ENCODE measurements at regions not wholly inside any gene's neighbourhood (a gene's known extent, or its start where the extent isn't known, plus 50 kb on each side); places are given as distances from the start of the nearest gene placed in this dataset.
A peak's percentile ranks its signal among the peaks of the same experiment; 100 is the strongest.
"Not testable (repeated sequence)": the region's sequence is repeated elsewhere in the genome, so short reads cannot be mapped to it uniquely, and the experiment has no call there.

GRCh38 chr3:109685084-109686079 lies 348.0 kb upstream of the DPPA4 start:
- no peaks in the 10 kb centered on the region for H3K36me3 ChIP-seq (ENCODE audit: control insufficient read depth in 3 of 3, insufficient read depth in 2 of 3, low read depth in 1 of 3, low read length in 3 of 3)
- FAIRE-seq (no peak), DNase-seq (peak in 1 of 2 donors; percentile 44)
- H3K27ac ChIP-seq (ENCODE audit: low read depth in 1 of 3, low read length in 2 of 3) = no peak overlapping the region
- 58 to 76% (median 60%) methylated on average over 5 of the region's 5 CpGs for WGBS, 3 donors
- H3K27me3 ChIP-seq (ENCODE audit: control insufficient read depth in 3 of 3, insufficient read depth in 3 of 3, low read length in 3 of 3) = no peaks in the 10 kb centered on the region
- H3K4me1 ChIP-seq (ENCODE audit: control insufficient read depth in 3 of 3, insufficient read depth in 2 of 3, low read depth in 1 of 3, low read length in 2 of 3) = no peaks in the 10 kb centered on the region
- H3K9me3 ChIP-seq (ENCODE audit: control insufficient read depth in 2 of 2, insufficient read depth in 1 of 2, low read depth in 1 of 2, low read length in 1 of 2) = peaks cover 0 to 5% of the 10 kb centered on the region in 2 donors
- H3K4me3 ChIP-seq (ENCODE audit: low read depth in 1 of 3, low read length in 3 of 3) = no peak overlapping the region

GRCh38 chr3:109687626-109688025 lies 350.3 kb upstream of the DPPA4 start:
- no peak for DNase-seq
- FAIRE-seq = no peak
- Histone ChIP-seq H3K9me3 (ENCODE audit: control insufficient read depth in 2 of 2, insufficient read depth in 1 of 2, low read depth in 1 of 2, low read length in 1 of 2) (peaks cover 0 to 5% of the 10 kb centered on the region in 2 donors), H3K4me1 (ENCODE audit: control insufficient read depth in 3 of 3, insufficient read depth in 2 of 3, low read depth in 1 of 3, low read length in 2 of 3) (no peaks in the 10 kb centered on the region), H3K27me3 (ENCODE audit: control insufficient read depth in 3 of 3, insufficient read depth in 3 of 3, low read length in 3 of 3) (no peaks in the 10 kb centered on the region), H3K4me3 (ENCODE audit: low read depth in 1 of 3, low read length in 3 of 3) (no peak overlapping the region), H3K36me3 (ENCODE audit: control insufficient read depth in 3 of 3, insufficient read depth in 2 of 3, low read depth in 1 of 3, low read length in 3 of 3) (no peaks in the 10 kb centered on the region), H3K27ac (ENCODE audit: low read depth in 1 of 3, low read length in 2 of 3) (no peak overlapping the region)

GRCh38 chr3:109696932-109697331 lies 359.6 kb upstream of the DPPA4 start:
- FAIRE-seq = no peak
- no peak for DNase-seq
- H3K27ac ChIP-seq (ENCODE audit: low read depth in 1 of 3, low read length in 2 of 3) = no peak overlapping the region
- H3K4me1 ChIP-seq (ENCODE audit: control insufficient read depth in 3 of 3, insufficient read depth in 2 of 3, low read depth in 1 of 3, low read length in 2 of 3) = no peaks in the 10 kb centered on the region
- no peak overlapping the region for H3K4me3 ChIP-seq (ENCODE audit: low read depth in 1 of 3, low read length in 3 of 3)
- H3K9me3 ChIP-seq (ENCODE audit: control insufficient read depth in 2 of 2, insufficient read depth in 1 of 2, low read depth in 1 of 2, low read length in 1 of 2) = peaks cover 0 to 14% of the 10 kb centered on the region in 2 donors
- H3K36me3 ChIP-seq (ENCODE audit: control insufficient read depth in 3 of 3, insufficient read depth in 2 of 3, low read depth in 1 of 3, low read length in 3 of 3) = no peaks in the 10 kb centered on the region
- H3K27me3 ChIP-seq (ENCODE audit: control insufficient read depth in 3 of 3, insufficient read depth in 3 of 3, low read length in 3 of 3) = no peaks in the 10 kb centered on the region

GRCh38 chr3:109702252-109702651 lies 364.9 kb upstream of the DPPA4 start:
- WGBS, 3 donors = 0 to 23% (median 0%) methylated on average over 1 of the region's 1 CpG
- H3K9me3 ChIP-seq (ENCODE audit: control insufficient read depth in 2 of 2, insufficient read depth in 1 of 2, low read depth in 1 of 2, low read length in 1 of 2) = no peaks in the 10 kb centered on the region
- no peaks in the 10 kb centered on the region for H3K36me3 ChIP-seq (ENCODE audit: control insufficient read depth in 3 of 3, insufficient read depth in 2 of 3, low read depth in 1 of 3, low read length in 3 of 3)
- no peak overlapping the region for H3K27ac ChIP-seq (ENCODE audit: low read depth in 1 of 3, low read length in 2 of 3)
- no peaks in the 10 kb centered on the region for H3K4me1 ChIP-seq (ENCODE audit: control insufficient read depth in 3 of 3, insufficient read depth in 2 of 3, low read depth in 1 of 3, low read length in 2 of 3)
- no peak for FAIRE-seq
- DNase-seq = peak in 1 of 2 donors; percentile 13
- H3K4me3 ChIP-seq (ENCODE audit: low read depth in 1 of 3, low read length in 3 of 3) = no peak overlapping the region
- H3K27me3 ChIP-seq (ENCODE audit: control insufficient read depth in 3 of 3, insufficient read depth in 3 of 3, low read length in 3 of 3) = no peaks in the 10 kb centered on the region

- DNase-seq (no peak), FAIRE-seq (no peak)
Observed at GRCh38 chr3:109702976-109703375, 365.6 kb upstream of the DPPA4 start.

GRCh38 chr3:109705133-109705532 lies 367.8 kb upstream of the DPPA4 start:
- not testable (repeated sequence) for H3K4me3 ChIP-seq (ENCODE audit: low read depth in 1 of 3, low read length in 3 of 3); DNase-seq; H3K9me3 ChIP-seq (ENCODE audit: control insufficient read depth in 2 of 2, insufficient read depth in 1 of 2, low read depth in 1 of 2, low read length in 1 of 2); H3K4me1 ChIP-seq (ENCODE audit: control insufficient read depth in 3 of 3, insufficient read depth in 2 of 3, low read depth in 1 of 3, low read length in 2 of 3); H3K27me3 ChIP-seq (ENCODE audit: control insufficient read depth in 3 of 3, insufficient read depth in 3 of 3, low read length in 3 of 3); FAIRE-seq; H3K36me3 ChIP-seq (ENCODE audit: control insufficient read depth in 3 of 3, insufficient read depth in 2 of 3, low read depth in 1 of 3, low read length in 3 of 3); H3K27ac ChIP-seq (ENCODE audit: low read depth in 1 of 3, low read length in 2 of 3)
- 82 to 100% (median 85%) methylated on average over 1 of the region's 1 CpG for WGBS, 3 donors

More at GRCh38 chr3:109702976-109703375, 365.6 kb upstream of the DPPA4 start:
- 50 to 59% (median 57%) methylated on average over 2 of the region's 2 CpGs for WGBS, 3 donors
- Histone ChIP-seq H3K9me3 (ENCODE audit: control insufficient read depth in 2 of 2, insufficient read depth in 1 of 2, low read depth in 1 of 2, low read length in 1 of 2) (no peaks in the 10 kb centered on the region), H3K27me3 (ENCODE audit: control insufficient read depth in 3 of 3, insufficient read depth in 3 of 3, low read length in 3 of 3) (no peaks in the 10 kb centered on the region), H3K36me3 (ENCODE audit: control insufficient read depth in 3 of 3, insufficient read depth in 2 of 3, low read depth in 1 of 3, low read length in 3 of 3) (no peaks in the 10 kb centered on the region), H3K4me1 (ENCODE audit: control insufficient read depth in 3 of 3, insufficient read depth in 2 of 3, low read depth in 1 of 3, low read length in 2 of 3) (no peaks in the 10 kb centered on the region), H3K27ac (ENCODE audit: low read depth in 1 of 3, low read length in 2 of 3) (no peak overlapping the region), H3K4me3 (ENCODE audit: low read depth in 1 of 3, low read length in 3 of 3) (no peak overlapping the region)

- H3K36me3 ChIP-seq (ENCODE audit: control insufficient read depth in 3 of 3, insufficient read depth in 2 of 3, low read depth in 1 of 3, low read length in 3 of 3) = no peaks in the 10 kb centered on the region
- FAIRE-seq = no peak
- no peak for DNase-seq
- no peak overlapping the region for H3K27ac ChIP-seq (ENCODE audit: low read depth in 1 of 3, low read length in 2 of 3)
- WGBS, 3 donors = 50 to 65% (median 53%) methylated on average over 2 of the region's 2 CpGs
- H3K9me3 ChIP-seq (ENCODE audit: control insufficient read depth in 2 of 2, insufficient read depth in 1 of 2, low read depth in 1 of 2, low read length in 1 of 2) = peaks cover 0 to 5% of the 10 kb centered on the region in 2 donors
- no peak overlapping the region for H3K4me3 ChIP-seq (ENCODE audit: low read depth in 1 of 3, low read length in 3 of 3)
- no peaks in the 10 kb centered on the region for H3K4me1 ChIP-seq (ENCODE audit: control insufficient read depth in 3 of 3, insufficient read depth in 2 of 3, low read depth in 1 of 3, low read length in 2 of 3)
- H3K27me3 ChIP-seq (ENCODE audit: control insufficient read depth in 3 of 3, insufficient read depth in 3 of 3, low read length in 3 of 3) = no peaks in the 10 kb centered on the region
Observed at GRCh38 chr3:109707617-109708016, 370.3 kb upstream of the DPPA4 start.

GRCh38 chr3:109713288-109713687 lies 375.9 kb upstream of the DPPA4 start:
- Histone ChIP-seq H3K9me3 (ENCODE audit: control insufficient read depth in 2 of 2, insufficient read depth in 1 of 2, low read depth in 1 of 2, low read length in 1 of 2) (peaks cover 0 to 5% of the 10 kb centered on the region in 2 donors), H3K27me3 (ENCODE audit: control insufficient read depth in 3 of 3, insufficient read depth in 3 of 3, low read length in 3 of 3) (no peaks in the 10 kb centered on the region), H3K4me3 (ENCODE audit: low read depth in 1 of 3, low read length in 3 of 3) (no peak overlapping the region), H3K36me3 (ENCODE audit: control insufficient read depth in 3 of 3, insufficient read depth in 2 of 3, low read depth in 1 of 3, low read length in 3 of 3) (no peaks in the 10 kb centered on the region), H3K4me1 (ENCODE audit: control insufficient read depth in 3 of 3, insufficient read depth in 2 of 3, low read depth in 1 of 3, low read length in 2 of 3) (no peaks in the 10 kb centered on the region), H3K27ac (ENCODE audit: low read depth in 1 of 3, low read length in 2 of 3) (no peak overlapping the region)
- DNase-seq (no peak), FAIRE-seq (no peak)
- 74 to 79% (median 74%) methylated on average over 2 of the region's 2 CpGs for WGBS, 3 donors

Data from small intestine (tissue), 7 donors.